Endothelial cell of hepatic sinusoid (primary cell): ENCODE measurements at regions not wholly inside any gene's neighbourhood (a gene's known extent, or its start where the extent isn't known, plus 50 kb on each side); places are given as distances from the start of the nearest gene placed in this dataset.

Experiments used
- in situ Hi-C: cut with HindIII; loops from 2 replicates; pipeline ENCODE4 v1.10.0; 2017; ENCODE audit warnings: low sequenced_read_pairs

DNA sequence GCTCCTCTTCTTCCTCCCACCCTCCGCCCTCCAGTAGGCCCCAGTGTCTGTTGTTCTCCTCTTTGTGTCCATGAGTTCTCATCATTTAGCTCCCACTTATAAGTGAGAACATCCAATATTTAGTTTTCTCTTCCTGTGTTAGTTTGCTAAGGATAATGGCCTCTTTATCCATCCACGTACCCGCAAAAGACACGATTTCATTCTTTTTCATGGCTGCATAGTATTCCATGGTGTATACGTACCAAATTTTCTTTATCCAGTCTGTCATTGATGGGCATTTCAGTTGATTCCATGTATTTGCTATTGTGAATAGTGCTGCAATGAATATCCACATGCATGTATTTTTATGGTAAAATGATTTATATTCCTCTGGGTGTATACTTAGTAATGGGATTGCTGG is 82.2 kb downstream of the COPS8 start:
- in situ Hi-C loops: no loop called here

- in situ Hi-C loops: no loop called here
These were observed 84.3 kb downstream of the COPS8 start for GRCh38 chr2:237170020-237170419.

DNA sequence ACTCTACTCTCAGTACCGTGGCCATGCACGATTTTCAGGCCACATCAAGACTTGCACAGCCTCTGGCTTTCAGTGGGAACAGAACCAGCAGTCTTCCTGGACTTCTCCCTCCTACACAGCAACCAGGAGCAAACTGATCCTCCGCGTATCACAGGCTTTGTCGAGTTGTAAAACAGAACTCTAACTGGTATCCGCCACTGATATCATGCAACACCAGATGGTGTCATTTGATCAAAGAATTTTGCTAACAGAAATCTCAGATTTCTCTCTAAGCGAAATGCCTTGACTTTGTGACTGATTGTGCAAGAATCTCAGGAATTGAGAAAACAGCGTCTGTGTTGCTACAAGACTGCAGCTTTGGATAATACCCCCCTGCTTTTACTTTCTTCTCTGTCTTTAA is 85.7 kb downstream of the COPS8 start:
- in situ Hi-C loops: no loop called here

GRCh38 chr2:237171881-237172280 is 86.2 kb downstream of the COPS8 start:
- in situ Hi-C loops: no loop called here

- in situ Hi-C loops: no loop called here
These were observed 91.4 kb downstream of the COPS8 start for GRCh38 chr2:237177052-237177451.

GRCh38 chr2:237177986-237178385 is 92.3 kb downstream of the COPS8 start:
- in situ Hi-C loops: no loop called here

- in situ Hi-C loops: no loop called here
These were observed 92.7 kb downstream of the COPS8 start for GRCh38 chr2:237178396-237178795.

DNA sequence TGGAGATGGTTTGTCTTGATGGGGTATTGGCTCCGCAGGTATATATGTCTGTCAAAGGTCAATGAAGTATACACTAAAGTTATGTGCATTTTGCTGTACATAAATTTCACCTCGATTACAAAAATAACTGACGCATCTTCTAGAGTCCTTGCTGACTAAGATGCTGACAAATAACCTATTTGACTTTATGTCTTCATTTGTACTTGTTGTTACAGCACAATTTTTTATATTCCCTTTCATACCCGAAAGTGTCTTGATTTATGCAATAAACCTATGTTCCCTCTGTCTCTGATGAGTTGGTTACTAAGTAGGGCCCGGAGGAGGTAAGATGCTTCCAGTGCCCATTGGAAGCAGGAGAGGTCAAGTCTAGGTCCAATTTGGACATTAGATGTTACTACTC is 93.5 kb downstream of the COPS8 start:
- in situ Hi-C loops: no loop called here

DNA sequence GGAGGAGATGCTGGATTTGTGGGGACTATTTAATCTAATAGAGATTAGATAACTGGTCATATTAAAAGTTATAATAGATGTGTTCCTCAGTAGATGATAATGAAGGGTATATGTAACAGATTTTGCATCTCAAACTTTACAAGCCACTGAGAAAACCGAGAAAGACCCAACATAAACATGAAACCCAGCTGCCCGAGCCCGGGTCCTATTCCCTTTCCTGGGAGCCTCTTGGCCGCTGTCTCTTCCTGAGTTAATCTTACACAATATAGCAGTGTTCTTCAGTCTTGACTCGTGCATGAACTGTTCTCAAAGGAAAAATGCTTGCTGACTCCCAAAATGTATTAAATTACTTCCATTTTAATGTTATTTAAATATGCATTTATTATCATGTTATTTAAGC is 94.5 kb downstream of the COPS8 start:
- in situ Hi-C loops: loop anchor here (5.0 kb wide), 2 partner anchors 77 to 102 kb away; no protein-coding TSS in a partner anchor

DNA sequence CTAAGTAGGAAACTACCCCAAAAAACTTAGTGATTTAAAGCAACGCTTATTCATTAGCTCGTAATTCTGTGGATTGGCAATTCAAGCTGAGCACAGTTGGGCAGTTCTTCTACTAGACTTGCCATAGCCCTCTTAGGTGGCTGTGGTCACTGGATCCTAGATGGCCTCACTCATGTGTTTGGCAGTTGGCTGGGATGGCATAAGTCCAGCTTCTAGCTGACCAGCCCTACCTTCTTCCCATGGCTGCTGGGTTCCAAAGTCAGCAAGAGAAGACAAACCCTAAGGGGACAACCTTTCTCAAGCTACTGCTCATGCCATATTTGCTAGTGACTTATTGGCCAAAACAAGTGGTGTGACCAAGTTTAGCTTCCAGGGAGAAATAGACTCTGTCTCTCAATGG is 95.3 kb downstream of the COPS8 start:
- in situ Hi-C loops: loop anchor here (5.0 kb wide), 2 partner anchors 76 to 101 kb away; no protein-coding TSS in a partner anchor

GRCh38 chr2:237181844-237182243 is 96.2 kb downstream of the COPS8 start:
- in situ Hi-C loops: loop anchor here (5.0 kb wide), 2 partner anchors 75 to 100 kb away; no protein-coding TSS in a partner anchor

DNA sequence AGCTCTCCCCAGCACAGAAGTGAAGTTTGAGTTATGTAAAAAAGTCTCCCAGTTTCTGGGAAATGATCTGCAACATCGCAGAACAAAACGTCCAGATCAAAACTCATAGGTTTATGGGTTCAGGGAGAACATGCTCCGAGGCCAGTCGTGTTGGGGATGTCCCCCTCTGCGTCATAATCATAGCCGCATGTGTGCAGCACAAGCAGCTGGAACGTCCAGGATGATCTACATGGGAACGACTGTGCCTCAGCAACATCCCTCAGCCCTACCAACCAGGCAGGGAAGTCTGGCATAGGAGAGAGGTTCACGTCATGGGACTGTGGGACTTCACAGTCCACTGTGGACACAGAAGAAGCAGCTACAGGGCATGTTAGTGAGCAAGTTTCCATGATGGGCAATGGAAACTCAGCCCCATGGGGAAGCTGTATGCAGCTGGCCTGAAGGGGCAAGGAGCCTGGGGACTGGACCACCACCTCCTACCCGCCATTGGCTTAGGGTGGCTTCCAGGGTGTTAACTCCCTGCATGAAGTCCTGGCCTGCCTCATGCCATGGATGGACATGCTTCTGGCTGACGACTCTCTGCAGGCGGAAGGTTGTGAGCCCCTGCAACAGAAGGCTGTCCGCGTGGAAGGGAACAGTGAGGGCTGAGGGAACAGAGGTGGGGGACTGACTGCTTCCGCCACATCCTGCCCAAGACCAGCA is 96.9 kb downstream of the COPS8 start:
- in situ Hi-C loops: loop anchor here (5.0 kb wide), 2 partner anchors 75 to 100 kb away; no protein-coding TSS in a partner anchor

DNA sequence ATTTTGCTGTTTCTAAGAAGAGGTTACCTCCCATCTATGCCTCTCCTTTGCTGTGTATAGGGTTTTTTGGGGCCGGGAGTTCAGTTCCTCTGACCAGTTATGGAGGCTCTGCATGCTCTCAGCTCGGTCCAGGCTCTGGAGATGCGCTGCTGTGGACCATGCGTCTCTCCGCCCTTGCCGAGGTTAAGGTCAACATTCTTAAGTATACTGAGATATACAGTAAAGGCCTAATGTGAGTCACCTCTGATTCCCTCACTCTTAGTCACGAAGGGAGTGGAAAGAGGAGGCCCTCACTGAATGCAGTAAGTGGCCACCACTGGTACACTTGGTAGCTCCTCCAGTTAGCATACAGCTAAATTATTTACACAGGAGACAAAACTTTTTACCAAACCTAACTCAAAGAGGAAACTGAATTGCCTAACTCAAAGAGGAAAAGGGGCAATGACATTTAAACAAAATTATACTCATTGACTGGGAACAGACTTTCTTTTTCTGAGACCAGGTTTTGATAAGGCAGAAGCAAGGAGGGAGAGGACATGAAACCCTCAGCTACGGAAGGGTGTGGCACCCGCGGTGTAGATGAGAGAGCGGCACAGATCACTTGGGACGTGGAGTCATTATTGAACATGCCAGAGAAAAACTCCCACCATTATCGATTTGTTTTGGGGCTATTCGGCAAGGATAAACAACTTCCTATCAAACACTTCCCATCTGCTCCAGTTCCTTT is 98.7 kb downstream of the COPS8 start:
- in situ Hi-C loops: loop anchor here (5.0 kb wide), 2 partner anchors 73 to 98 kb away; no protein-coding TSS in a partner anchor

DNA sequence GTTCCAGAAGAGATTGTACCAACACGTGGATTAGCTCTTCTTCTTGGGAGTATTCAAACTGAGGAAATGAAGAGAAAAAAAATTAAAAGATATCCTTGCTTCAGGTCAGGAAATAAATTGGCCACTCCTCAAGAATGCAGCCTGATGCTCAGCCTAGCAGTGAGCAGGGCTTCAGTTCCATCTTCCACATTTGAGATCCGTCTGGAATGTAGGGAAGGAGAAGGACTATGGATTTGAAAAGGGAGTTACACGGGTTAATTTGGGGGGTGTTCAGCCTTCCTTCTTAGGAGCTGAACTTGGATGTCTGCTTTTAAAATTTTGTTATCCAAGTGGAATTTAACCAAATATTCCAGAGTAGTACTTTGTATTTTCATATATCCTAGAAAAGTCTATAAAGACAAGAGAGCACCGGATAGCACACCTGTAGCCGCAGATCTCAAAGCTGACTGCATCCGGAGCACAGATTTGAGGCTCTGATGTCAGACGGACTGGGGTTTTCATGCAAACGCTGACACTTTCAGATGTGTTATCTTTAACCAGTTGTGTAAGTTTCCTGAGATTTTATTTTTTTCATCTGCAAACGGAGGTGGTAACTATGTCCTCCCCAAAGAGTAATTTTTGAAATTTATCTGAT is 99.3 kb downstream of the COPS8 start:
- in situ Hi-C loops: loop anchor here (5.0 kb wide), 2 partner anchors 72 to 97 kb away; no protein-coding TSS in a partner anchor

GRCh38 chr2:237185553-237185925 is 99.8 kb downstream of the COPS8 start:
- in situ Hi-C loops: no loop called here

- in situ Hi-C loops: no loop called here
These were observed 104.1 kb downstream of the COPS8 start for GRCh38 chr2:237189799-237190198.

GRCh38 chr2:237190966-237191713 is 105.5 kb downstream of the COPS8 start:
- in situ Hi-C loops: no loop called here

DNA sequence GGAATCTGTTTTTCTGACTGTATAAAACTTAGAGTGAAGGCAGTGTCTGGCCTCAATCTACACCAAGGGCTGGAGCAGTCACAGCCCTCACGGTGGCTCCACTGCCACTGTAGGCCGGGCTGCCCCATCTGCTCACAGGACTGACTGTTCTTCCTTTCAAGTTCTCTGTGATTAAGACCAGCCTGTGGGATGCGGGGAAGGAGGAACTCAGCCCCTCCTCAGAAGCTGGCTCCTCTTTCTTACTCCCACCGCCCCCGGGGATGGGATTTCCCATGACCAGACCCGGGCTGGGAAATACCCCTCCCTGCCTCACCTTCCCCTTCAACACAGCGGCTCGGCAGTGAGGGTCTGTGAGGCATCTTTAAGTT is 106.0 kb downstream of the COPS8 start:
- in situ Hi-C loops: no loop called here

- in situ Hi-C loops: no loop called here
These were observed 107.2 kb downstream of the COPS8 start for GRCh38 chr2:237192881-237193280.

- in situ Hi-C loops: no loop called here
These were observed 107.7 kb downstream of the COPS8 start for GRCh38 chr2:237193436-237193835.

DNA sequence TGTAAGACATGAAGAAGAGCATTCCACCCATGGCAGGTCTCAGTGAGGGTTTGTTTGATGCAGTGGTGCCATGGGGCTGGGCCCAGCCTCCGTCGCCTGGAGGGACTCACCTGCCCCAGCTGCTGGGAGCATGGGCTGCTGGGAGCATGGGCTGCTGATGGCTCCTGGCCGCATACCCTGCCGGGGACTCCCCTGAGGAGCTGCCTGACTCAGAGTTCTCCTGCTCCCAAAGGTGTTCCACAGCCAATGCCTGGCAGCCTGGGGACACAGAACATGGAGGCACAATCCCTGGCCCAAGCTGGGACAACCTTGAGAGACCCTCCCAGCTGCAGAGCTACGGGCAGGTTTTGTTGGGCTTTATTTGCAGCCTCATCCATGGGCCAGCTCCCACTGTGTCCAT is 108.4 kb downstream of the COPS8 start:
- in situ Hi-C loops: no loop called here
